IPS DF 6.9 (cell line): ENCODE measurements at regions not wholly inside any gene's neighbourhood (a gene's known extent, or its start where the extent isn't known, plus 50 kb on each side); places are given as distances from the start of the nearest gene placed in this dataset.
"Not testable (repeated sequence)": the region's sequence is repeated elsewhere in the genome, so short reads cannot be mapped to it uniquely, and the experiment has no call there.

Experiments
- DNase-seq: peaks from one replicate; pipeline ENCODE4 v3.0.0-alpha.2; 2013; ENCODE audit warnings: low read depth, low spot score
- H3K27ac ChIP-seq: one replicate; pipeline ENCODE4 v1.5.1; 2013; ENCODE audit warnings: low read length, control low read depth
- H3K27me3 ChIP-seq: 2 replicates; pipeline ENCODE4 v1.6.1; 2013; ENCODE audit warnings: mild to moderate bottlenecking, low read length; ENCODE audit not compliant: control insufficient read depth, insufficient read depth
- H3K36me3 ChIP-seq: 2 replicates; pipeline ENCODE4 v1.6.1; 2013; ENCODE audit warnings: low read length; ENCODE audit not compliant: control insufficient read depth, insufficient read depth
- H3K4me1 ChIP-seq: 2 replicates; pipeline ENCODE4 v1.6.1; 2013; ENCODE audit warnings: low read length; ENCODE audit not compliant: control insufficient read depth, insufficient read depth
- H3K4me3 ChIP-seq: 2 replicates; pipeline ENCODE4 v1.5.1; 2013; ENCODE audit warnings: mild to moderate bottlenecking, low read length
- H3K9me3 ChIP-seq: 2 replicates; pipeline ENCODE4 v1.6.1; 2013; ENCODE audit warnings: low read length, inconsistent platforms; ENCODE audit not compliant: control insufficient read depth, insufficient read depth
- WGBS: extraction: QIAGEN DNeasy Blood & Tissue Kit; methylation state at CpG from one replicate; pipeline ENCODE4 v1.1.7; 2013; ENCODE audit warnings: mixed read lengths, missing lambda C conversion rate; ENCODE audit not compliant: insufficient read length, insufficient coverage; 5-methylcytosine and 5-hydroxymethylcytosine counted together

DNA sequence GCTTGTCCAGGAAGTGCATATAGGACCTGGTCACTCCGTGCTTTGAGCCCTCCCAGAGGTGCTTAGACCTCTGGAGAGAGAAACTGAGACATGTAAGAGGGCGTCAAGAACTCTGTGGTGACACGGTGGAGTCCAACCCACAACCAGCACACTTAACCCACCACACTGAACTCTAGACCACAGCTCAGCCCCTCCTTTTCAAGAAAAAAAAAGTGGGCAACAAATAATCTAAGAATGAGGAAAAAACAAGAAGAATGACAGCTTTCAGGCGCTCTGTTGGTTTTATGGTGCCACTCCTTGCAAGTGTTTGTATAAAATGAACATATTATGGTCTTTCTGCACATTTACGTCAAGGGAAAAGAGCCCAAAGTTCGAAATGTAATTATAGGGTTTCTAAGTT is 50.2 kb upstream of the SNAPC3 start:
- Histone ChIP-seq H3K4me1 (no peaks in the 10 kb centered on the region), H3K4me3 (no peak overlapping the region), H3K36me3 (no peaks in the 10 kb centered on the region), H3K9me3 (no peaks in the 10 kb centered on the region), H3K27ac (no peak overlapping the region), H3K27me3 (no peaks in the 10 kb centered on the region)
- WGBS, result no CpG with 5 or more reads among the region's 6 CpGs
- DNase-seq, result no peak

DNA sequence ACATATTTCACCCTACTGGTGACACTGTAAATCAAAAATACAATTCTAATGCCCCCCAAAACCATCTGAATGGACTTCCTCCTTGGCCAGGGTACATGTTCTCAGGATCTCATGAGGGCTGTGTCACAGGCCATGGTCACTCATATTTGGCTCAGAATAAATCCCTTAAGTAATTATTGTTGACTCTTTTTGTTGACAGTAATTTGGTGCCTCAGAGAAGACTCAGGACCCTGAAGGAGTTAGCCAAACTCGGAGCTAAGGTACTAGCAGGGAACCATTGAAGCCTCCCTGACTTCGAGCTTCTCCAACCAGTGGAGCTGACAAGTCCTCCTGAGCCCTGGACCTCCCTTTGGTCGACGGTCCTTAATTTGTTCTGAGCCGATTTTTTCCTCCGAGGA is 51.2 kb upstream of the SNAPC3 start:
- Histone ChIP-seq H3K27ac (no peak overlapping the region), H3K27me3 (no peaks in the 10 kb centered on the region), H3K36me3 (no peaks in the 10 kb centered on the region), H3K4me3 (no peak overlapping the region), H3K4me1 (no peaks in the 10 kb centered on the region), H3K9me3 (no peaks in the 10 kb centered on the region)
- WGBS, result no CpG with 5 or more reads among the region's 6 CpGs
- DNase-seq, result no peak

DNA sequence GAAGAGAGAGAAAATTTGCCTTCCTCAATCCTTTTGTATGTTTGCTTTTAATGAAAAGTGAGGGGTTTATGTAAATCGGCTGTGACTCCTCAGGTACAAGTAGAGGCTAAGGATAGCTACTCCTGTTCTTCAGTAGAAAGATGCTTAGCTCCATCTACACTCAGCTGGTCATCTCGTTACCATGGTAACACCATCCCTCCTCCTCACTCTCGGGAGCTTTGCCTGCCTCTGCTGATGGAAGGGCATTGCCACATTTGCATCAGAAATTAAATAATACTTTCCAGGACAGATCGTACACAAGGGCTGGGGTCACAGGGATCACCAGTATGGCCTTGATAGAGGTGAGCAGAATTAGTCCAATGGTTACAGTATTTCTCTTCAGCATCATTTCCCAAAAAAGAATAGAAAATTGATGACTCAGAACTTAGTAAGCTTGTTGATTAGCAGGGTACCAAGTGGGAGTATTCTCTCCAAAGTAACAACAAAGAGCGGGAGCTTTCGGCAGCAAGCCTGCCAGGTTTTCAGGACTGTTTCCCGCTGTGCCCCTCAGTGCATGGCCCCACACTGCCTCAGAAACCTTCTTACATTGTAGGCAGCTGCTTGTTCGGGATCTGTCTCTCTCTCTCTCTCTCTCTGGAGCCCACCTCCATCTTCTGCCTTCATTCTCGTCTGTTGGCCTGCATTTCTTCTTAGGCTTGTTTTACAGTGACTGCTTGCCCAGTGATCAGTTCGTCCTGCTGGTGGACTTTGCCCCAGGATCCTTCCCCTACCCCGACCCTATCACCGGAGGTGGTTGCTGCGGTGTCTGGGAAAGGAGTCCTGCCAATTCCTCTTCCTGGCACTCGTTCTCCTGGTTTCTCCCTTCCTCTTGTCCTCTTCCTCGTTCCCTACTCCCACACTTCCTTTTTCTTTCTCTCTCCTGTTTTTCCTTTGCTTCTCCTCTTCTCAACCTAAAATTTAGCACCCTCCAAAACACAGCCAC is 51.9 kb upstream of the SNAPC3 start:
- Histone ChIP-seq H3K27ac (no peak overlapping the region), H3K27me3 (no peaks in the 10 kb centered on the region), H3K36me3 (no peaks in the 10 kb centered on the region), H3K9me3 (no peaks in the 10 kb centered on the region), H3K4me1 (no peaks in the 10 kb centered on the region), H3K4me3 (no peak overlapping the region)
- no CpG with 5 or more reads among the region's 15 CpGs for WGBS
- DNase-seq, result no peak

DNA sequence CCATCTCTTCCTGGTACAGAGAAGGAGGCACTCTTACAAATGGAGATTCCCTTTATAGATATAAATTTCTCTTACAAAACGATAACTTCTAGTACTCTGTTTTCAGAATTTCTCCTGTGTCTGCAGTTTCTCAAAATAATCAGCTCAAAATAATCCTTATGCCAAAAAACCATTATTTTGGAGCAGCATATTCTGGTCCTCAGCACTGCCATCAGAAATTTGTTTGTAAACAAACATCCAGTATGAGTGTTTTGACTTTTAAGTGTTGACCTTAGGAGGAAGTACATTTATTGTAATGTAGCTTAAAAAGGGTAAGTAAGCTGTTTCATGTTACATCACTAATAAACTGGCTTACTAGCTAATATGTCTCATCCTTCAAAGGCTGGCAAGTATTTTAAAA is 52.8 kb upstream of the SNAPC3 start:
- H3K27me3 ChIP-seq, result no peaks in the 10 kb centered on the region
- H3K4me3 ChIP-seq, result no peak overlapping the region
- no peak overlapping the region for H3K27ac ChIP-seq
- no peaks in the 10 kb centered on the region for H3K4me1 ChIP-seq
- DNase-seq, result no peak
- H3K9me3 ChIP-seq, result no peaks in the 10 kb centered on the region
- WGBS, result no CpG with 5 or more reads among the region's 1 CpG
- H3K36me3 ChIP-seq, result no peaks in the 10 kb centered on the region

DNA sequence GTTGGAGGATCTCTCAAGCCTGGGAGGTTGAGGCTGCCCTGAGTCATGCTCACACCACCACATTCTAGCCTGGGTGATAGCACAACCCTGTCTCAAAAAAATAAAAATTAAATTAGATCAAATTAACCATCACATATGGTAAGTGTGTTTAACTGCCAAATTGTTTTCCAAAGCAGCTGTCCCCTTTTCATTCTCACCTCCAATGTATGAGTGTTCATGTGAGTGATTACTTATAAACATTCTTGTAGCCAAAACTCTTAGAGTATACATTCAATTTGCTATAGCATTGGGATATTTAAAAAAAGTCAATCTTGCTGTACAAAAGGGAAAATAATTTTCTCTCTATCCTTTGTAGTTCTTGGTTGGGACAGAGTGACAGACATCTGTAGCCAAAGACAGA is 53.4 kb upstream of the SNAPC3 start:
- no peaks in the 10 kb centered on the region for H3K27me3 ChIP-seq
- H3K36me3 ChIP-seq, result no peaks in the 10 kb centered on the region
- no peak overlapping the region for H3K4me3 ChIP-seq
- H3K4me1 ChIP-seq, result no peaks in the 10 kb centered on the region
- no peak overlapping the region for H3K27ac ChIP-seq
- no peak for DNase-seq
- H3K9me3 ChIP-seq, result no peaks in the 10 kb centered on the region

DNA sequence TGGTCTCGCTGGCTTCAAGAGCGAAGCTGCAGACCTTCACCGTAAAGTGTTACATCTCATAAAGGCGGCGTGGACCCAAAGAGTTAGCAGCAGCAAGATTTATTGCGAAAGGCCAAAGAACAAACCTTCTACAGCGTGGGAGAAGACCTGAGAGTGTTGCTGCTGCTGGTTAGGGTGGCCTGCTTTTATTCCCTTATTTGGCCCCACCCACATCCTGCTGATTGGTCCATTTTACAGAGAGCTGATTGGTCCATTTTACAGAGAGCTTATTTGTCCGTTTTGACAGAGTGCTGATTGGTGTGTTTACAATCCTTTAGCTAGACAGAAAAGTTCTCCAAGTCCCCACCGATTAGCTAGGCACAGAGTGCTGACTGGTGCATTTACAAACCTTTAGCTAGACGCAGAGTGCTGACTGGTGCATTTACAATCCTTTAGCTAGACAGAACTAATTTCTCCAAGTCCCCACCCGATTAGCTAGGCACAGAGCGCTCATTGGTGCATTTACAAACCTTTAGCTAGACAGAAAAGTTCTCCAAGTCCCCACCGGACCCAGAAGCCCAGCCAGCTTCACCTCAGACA is 57.6 kb upstream of the SNAPC3 start:
- WGBS, result no CpG with 5 or more reads among the region's 13 CpGs
- not testable (repeated sequence) for DNase-seq, H3K9me3 ChIP-seq, H3K4me3 ChIP-seq, H3K27ac ChIP-seq, H3K27me3 ChIP-seq, H3K36me3 ChIP-seq, H3K4me1 ChIP-seq

DNA sequence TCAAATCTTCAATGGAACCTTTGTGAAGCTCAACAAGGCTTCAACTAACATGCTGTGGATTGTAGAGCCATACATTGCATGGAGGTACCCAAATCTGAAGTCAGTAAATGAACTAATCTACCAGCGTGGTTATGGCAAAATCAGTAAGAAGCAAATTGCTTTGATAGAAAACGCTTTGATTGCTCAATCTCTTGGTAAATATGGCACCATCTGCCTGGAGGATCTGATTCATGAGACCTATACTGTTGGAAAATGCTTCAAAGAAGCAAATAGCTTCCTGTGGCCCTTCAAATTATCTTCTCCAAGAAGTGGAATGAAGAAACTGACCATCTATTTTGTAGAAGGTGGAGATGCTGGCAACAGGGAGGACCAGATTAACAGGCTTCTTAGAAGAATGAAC is 54.7 kb upstream of the TTC39B start:
- no peaks in the 10 kb centered on the region for H3K4me1 ChIP-seq
- H3K4me3 ChIP-seq, result no peak overlapping the region
- H3K9me3 ChIP-seq, result no peaks in the 10 kb centered on the region
- no peaks in the 10 kb centered on the region for H3K36me3 ChIP-seq
- H3K27me3 ChIP-seq, result no peaks in the 10 kb centered on the region
- no peak for DNase-seq
- no peak overlapping the region for H3K27ac ChIP-seq
- no CpG with 5 or more reads among the region's 2 CpGs for WGBS

DNA sequence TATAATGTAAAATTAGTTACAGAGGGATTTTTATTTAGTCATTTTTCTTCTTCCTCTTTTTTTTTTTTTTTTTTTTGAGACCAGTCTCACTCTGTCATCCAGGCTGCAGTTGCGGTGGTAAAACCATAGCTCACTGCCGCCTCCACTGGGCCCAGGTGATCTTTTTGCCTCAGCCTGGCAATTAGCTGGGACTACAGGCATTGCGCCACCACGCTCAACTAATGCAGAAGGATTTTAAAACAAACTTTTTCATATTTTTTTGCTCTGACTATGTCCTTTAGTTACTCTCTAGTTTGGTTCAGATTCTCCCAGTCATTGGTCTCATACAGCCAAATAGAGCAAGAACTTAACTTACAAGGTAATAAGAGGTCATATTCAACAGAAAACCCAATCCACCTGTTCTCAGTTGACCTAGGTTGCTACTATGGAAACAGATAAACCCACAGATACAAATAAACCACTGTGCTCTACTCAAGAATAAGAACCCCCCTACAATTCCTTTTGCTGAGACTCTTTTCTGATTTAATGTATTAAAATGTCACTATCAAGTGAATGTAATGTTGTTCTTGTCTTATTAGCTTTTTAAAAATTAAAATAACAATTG is 50.1 kb upstream of the TTC39B start:
- no peak overlapping the region for H3K27ac ChIP-seq
- no peaks in the 10 kb centered on the region for H3K36me3 ChIP-seq
- no peak overlapping the region for H3K4me3 ChIP-seq
- no peaks in the 10 kb centered on the region for H3K9me3 ChIP-seq
- H3K27me3 ChIP-seq, result no peaks in the 10 kb centered on the region
- WGBS, result no CpG with 5 or more reads among the region's 4 CpGs
- H3K4me1 ChIP-seq, result peaks cover 2% of the 10 kb centered on the region; the same call in 1 of the 2 replicates
- DNase-seq, result peak; percentile 43
